Right ventricle myocardium inferior (tissue), 1 donor: ENCODE measurements at regions not wholly inside any gene's neighbourhood (a gene's known extent, or its start where the extent isn't known, plus 50 kb on each side); places are given as distances from the start of the nearest gene placed in this dataset.
A peak's percentile ranks its signal among the peaks of the same experiment; 100 is the strongest.

Source experiments
- ATAC-seq: fragments of 200-7000 bp; cut with Tn5 transposase; one replicate; pipeline ENCODE4 v1.9.1; 2020; ENCODE audit warnings: mild to moderate bottlenecking, moderate library complexity
- DNase-seq: peaks from one replicate; pipeline ENCODE4 v3.0.0; 2021; ENCODE audit errors: missing footprints
- intact Hi-C: fragments of 100-400 bp; cut with DNase I; formaldehyde crosslinking; loops from one replicate; pipeline ENCODE4 v1.11.0; 2022
- donor health status: DM: no; HTN: yes; CAD: no; lungs with severe emphysema.

DNA sequence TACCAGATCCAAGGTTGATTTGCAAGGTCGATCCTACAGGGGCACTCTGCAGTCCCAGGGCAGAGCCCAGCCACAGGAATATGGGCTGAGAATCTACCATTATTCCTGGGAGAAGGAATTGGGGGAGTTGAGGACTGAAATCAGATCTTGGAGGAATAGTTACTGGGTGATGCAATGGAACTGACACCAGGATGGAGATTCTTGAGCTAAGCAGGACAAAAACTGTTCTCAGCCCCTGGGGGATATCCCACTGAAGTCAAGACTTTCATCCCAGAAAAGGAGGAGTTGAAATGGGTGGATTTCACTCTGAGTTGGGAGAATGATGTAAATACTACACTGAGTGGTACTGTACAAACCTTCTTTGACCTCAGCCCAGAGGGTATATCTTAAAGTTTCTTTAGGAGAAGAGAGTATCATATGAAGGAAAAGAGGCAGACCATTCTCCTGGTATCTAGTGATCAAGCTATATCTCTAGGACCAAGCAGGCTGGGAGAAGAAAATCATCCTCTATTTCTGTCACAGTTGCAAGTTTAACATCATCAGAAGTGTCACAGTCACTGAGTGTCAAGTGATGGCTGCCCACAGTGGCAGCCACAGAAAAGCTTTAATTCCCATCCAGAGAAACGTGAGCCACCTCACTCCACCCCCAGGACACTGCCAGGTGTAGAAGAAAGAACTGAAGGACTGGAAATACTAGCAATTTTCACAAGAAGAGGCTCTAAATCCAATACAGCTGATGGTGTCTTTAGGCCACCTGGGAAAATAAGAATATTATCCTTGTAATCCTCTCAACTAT lies 181.9 kb downstream of the NUAK1 start:
- intact Hi-C loops, result no loop called here

DNA sequence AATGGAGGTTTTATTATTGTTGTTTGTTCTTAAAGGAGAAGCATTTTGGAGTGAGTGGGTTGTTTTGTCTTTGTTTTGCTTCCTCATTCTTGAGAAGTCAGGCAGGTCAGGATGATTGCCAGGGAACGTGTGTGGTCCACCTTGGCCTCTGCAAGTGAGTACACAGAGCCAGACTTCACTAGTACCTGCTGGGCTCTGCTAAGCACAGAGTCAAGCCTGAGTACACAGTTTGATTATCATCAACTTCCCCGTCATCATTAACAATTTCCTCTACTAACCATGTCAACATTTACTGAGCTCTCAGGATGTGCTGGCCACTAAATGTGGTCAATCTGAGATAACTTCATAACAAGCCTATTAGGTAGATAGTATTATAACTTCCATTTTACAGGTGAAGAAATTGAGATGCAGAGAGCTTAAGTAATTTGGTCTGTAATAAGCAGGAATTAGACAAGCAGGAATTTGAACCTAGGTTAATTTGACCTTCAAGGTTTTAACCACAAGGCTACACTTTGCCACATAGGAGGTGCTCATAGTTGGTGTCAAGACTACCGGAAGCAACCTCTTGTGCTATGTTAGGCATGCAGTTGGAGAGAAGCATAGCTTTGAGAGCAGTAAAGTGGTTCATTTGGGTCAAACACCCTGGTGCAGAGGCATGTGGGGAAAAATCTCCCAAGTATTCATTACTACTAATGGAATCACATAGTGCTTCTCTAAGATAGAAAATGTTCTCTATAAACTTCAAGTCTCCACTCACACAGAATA lies 178.3 kb downstream of the NUAK1 start:
- intact Hi-C loops, result no loop called here
- ATAC-seq (peak; percentile 66), DNase-seq (no peak)

More for the DNA sequence above, 181.9 kb downstream of the NUAK1 start:
- ATAC-seq, result peak; percentile 17
- no peak for DNase-seq

DNA sequence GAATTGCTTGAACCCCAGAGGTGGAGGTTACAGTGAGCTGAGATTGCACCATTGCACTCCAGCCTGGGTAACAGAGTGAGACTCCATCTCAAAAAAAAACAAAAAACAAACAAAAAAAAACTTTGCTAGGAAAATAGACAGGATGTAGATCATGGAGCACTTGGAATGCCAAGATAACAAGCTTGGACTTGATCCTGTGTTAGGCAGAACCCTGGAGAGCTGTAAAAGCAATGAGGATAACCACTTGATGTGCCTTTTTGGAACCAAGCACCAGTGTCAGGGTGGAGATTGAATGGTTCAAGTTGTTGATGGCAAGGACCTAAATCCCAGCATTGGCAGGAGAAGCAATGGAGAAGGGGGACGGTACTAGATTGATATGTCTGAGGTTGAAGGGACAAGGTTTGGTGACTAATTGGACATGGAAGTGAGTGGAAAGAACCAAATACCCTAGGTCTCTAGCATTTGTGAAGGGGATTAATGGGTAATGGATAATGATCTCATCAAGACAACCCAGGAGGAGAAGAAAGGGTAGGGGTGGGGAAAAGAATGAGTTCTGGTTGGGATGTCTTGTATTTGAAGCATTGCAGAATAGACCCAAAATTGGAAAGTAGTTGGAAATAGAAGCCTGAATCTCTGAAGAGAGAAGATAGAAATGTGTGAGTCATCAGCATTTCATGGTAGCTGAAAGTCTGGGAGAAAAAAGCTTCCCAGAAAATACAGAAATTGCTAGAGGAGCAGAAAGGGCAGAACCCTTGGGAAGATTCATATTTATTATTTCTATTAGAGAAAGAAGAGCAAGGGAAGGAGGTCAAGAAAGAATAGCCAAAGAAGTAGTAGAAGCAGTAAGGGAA lies 176.7 kb downstream of the NUAK1 start:
- intact Hi-C loops, result no loop called here
- DNase-seq, result no peak
- no peak for ATAC-seq

DNA sequence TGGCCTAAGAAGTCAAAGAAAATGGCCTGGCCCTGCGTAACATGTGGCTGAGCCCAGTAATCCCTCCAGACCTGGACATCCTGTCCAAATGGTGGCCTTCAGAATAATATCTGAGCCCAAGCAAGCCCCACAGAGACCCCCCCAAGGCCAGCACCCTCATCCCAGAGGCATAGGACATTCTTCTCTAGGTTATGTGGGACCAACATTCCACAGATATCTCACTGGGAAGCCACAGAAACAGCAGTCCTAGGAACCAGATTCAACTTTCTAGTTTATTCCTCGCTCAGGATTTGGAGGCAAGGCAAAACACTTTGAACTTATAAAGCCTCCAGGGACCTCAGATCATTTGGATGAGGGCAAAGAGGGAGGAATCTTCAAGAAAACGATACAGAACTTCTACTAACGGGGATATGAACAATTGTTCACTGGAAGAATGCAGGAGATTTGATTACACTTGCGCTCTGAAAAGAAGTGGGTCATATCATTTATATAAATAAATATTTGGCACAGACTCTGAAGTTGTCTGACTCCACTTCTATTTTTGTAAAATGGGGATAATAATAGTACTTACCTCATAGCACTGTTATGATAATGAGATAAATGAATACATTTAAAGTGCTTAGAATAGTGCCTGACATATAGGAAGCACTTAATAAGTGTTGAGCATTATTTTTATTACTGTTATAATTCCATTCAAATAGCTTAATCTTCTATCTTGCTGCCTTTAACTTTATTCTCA lies 171.5 kb downstream of the NUAK1 start:
- intact Hi-C loops, result loop anchor here (2.0 to 5.0 kb wide), 2 partner anchors 45 to 170 kb away; no protein-coding TSS in a partner anchor
- no peak for DNase-seq
- peak; percentile 68 for ATAC-seq

DNA sequence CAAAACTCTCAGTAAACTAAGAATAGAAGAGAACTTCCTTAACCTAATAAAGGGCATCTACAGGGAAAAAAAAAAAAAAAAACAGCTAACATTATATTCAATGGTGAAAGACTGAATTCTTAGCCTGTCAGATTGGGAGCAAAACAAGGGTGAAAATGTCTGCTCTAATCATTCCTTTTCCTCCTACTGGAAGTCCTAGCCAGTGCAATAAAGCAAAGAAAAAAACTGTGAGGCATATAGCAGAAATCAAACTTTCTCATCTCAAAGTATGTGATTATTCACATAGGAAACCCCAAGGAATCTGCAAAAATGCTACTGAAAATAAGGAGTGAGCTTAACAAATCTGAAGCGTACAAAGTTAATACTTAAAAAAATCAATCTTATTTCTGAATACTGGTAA lies 170.7 kb downstream of the NUAK1 start:
- DNase-seq (no peak), ATAC-seq (no peak)
- intact Hi-C loops, result loop anchor here (5.0 kb wide), 1 partner anchor 46 kb away; no protein-coding TSS in a partner anchor

DNA sequence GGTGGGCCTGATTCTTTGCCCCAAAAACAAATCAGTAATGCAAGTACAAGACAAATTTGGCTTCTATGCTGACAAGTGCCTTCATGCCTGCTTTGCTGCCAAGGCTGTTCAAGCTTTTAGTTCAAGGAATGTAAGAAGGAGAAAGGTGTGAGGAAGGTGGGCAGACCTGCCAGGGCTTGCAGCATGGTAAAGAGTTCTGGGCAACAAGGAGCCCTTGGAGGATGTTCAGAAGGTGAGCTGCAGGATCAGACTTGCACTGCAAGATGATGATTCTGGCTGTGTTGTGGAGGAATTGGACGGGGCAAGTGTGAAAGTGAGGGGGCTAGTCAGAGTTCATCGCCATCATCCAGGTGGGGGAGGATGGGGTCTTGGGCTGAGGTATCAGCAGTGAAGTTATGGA lies 167.9 kb downstream of the NUAK1 start:
- ATAC-seq (no peak), DNase-seq (no peak)
- intact Hi-C loops, result no loop called here

DNA sequence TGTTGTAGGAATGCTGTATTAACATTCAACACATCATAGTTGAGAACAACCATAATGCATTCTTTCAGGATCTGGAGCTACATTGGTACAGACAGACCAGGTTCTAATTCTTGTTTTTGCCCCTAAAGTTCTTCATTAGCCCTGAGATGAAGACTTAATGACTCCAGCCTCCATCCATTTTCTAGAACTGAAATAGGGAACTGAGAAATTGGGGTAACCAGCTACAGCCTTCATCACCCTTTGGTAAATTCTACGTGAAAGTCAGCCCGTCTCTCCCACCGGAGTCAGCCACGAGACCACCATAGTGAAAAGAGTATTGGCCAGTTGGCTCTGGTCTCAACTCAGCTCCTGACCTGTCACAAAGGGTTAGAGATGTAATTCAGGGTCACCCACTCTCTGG lies 164.0 kb downstream of the NUAK1 start:
- DNase-seq, result no peak
- intact Hi-C loops, result no loop called here
- no peak for ATAC-seq

DNA sequence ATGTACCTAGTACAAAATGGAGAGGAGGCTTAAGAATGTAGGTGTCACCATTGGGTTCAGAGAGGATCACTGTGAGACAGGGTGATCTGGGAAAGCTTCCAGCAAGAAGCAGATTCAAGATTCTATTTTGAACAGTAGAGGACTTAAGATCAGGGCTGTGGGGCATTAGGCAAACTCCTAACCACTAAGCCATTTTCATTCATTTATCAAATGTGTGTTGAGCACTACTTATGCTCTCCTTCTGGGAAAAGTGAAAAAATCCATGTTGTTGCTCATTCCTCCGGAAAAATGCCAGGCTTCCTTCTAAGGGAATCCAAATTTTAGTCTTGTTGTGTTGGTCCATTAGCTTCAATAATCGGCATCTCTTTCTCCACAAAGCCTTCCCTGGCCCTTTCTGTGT lies 163.4 kb downstream of the NUAK1 start:
- no peak for DNase-seq
- intact Hi-C loops, result no loop called here
- ATAC-seq, result no peak

DNA sequence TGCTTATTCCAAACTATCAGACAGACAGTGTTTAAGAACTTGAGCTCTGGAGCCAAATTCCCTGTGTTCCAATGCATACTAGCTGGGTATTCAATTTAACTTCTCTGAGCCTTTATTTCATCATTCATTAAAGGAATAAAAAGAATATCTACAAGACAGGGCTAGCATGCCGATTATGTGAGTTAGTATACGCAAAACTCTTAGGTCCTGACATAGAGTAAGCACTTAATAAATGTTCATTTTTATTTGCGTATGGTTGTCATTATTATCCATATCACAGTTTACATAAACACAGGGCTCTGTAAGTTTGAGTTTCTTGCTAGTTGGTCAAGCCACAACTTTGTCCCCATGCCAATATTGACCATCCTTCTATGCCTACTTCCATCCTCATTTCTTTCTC lies 161.5 kb downstream of the NUAK1 start:
- DNase-seq, result no peak
- ATAC-seq, result no peak
- intact Hi-C loops, result no loop called here

DNA sequence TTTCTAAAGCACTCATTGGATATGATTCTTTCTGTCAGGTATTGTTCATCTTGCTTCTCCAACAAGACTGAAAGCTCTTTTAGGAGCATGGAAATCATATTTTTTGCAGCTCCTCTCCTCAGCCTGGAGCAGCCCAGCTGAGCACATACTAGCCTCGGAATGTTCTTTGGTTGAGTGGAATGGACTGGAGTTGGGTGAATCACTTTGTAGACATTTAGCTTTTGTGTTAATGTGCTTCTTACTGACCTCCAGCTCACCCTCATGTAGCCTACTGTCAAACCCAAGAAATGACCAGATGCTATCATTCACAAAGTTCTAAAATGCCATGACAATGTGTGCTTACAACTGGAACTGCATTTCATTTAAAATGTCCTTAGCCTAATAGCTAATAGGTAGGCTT lies 161.1 kb downstream of the NUAK1 start:
- DNase-seq, result no peak
- intact Hi-C loops, result no loop called here

DNA sequence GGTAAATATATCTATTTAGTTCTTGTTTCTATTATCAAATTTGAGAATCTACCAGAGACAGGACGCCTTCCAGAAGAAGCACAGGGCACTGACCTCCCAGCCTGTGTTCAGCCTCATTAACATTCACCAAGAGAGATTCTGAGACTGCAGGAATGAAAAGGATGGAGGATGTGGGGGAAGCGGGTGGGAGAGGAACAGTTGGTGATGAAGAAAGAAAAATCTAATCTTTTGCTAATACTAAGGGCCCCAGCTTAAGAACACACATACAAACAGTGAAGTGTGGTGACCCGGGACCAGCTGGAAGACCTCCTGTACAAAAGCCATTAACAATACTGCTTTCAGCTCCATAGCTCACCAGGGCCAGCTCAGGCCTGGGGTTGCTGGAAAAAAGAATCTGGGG lies 160.5 kb downstream of the NUAK1 start:
- no peak for ATAC-seq
- intact Hi-C loops, result no loop called here

More for the DNA sequence above, 161.1 kb downstream of the NUAK1 start:
- no peak for ATAC-seq

DNA sequence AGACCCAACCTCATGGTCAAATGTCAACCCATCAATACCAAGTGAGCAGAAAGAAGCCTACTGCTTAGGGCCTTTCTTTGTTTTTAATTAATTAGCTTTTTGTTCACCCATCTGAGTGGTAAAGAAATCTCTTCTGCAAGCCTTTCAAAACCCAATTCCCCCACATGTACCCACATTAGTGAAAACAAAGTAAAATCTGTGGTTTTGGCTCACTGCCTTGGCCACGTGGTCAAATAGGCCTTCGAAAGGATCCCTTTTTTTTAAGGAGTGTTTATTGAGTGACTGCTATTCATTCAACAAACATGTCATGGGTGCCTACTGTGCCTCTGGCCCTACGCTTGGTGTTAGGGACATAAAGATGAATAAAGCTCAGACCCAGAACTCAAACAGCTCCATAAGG lies 160.1 kb downstream of the NUAK1 start:
- intact Hi-C loops, result no loop called here
- DNase-seq (no peak), ATAC-seq (no peak)

More for the DNA sequence above, 160.5 kb downstream of the NUAK1 start:
- DNase-seq, result no peak

DNA sequence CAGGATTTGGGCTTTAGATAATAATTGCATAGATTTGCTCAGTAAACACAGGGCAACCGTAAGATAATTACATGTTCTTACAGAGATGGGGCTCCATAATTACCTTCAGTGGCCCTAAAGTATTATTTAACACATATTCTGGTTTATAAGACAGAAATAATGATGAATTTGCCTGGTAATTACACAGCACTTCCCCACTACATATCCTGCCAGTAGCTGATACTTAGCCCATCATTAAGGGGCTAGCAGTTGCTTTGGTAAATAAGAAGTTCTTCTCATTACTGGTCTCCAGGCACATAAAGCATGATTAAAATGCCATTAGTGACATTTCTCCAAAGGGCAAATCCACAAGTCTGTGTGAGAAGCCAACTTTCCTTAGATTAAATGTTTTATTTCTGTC lies 158.7 kb downstream of the NUAK1 start:
- ATAC-seq, result no peak
- DNase-seq, result no peak
- intact Hi-C loops, result loop anchor here (5.0 kb wide), 2 partner anchors 142 to 157 kb away; partner anchors contain the start of gene NUAK1

DNA sequence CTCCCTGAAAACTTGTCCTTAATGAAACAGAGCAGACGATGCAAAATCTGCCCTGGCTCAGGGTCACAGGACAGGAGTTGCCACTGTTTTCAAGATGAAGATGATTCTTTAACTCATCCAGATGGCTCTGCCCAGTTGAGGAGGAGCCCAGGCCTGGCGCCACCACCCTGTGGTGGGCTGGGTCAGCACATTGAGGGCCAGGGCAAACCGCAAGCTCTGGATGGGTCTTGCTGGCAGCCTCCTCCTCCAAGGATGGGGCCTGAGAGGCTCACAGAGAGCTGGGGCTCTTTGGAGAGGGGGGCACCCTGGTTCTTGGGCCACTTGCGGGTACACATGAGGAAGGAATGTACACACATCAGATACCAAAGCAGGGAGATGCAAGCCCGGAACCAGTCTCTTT lies 158.2 kb downstream of the NUAK1 start:
- peak; percentile 64 for DNase-seq
- intact Hi-C loops, result loop anchor here (5.0 kb wide), 2 partner anchors 142 to 157 kb away; partner anchors contain the start of gene NUAK1
- no peak for ATAC-seq

DNA sequence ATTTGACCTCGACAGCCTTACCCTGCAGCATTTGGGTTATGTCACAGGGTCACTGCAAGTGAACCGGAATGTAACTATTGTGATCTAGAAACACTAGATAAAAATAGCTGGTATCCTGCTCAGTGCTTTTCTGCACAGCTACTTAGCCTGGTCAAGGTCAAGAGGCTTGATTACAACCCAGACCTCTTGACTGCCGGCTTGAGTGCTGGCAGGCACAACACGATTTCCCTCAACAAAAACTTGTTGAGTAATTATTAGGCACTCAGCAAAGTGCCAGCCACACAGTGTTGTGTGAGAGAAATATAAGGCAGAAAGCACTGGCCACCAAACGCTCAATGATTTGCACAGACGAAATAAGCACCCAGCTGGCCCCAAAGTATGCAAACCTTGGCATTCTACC lies 156.7 kb downstream of the NUAK1 start:
- intact Hi-C loops, result loop anchor here (5.0 kb wide), 2 partner anchors 140 to 155 kb away; partner anchors contain the start of gene NUAK1
- DNase-seq, result no peak
- peak; percentile 93 for ATAC-seq

DNA sequence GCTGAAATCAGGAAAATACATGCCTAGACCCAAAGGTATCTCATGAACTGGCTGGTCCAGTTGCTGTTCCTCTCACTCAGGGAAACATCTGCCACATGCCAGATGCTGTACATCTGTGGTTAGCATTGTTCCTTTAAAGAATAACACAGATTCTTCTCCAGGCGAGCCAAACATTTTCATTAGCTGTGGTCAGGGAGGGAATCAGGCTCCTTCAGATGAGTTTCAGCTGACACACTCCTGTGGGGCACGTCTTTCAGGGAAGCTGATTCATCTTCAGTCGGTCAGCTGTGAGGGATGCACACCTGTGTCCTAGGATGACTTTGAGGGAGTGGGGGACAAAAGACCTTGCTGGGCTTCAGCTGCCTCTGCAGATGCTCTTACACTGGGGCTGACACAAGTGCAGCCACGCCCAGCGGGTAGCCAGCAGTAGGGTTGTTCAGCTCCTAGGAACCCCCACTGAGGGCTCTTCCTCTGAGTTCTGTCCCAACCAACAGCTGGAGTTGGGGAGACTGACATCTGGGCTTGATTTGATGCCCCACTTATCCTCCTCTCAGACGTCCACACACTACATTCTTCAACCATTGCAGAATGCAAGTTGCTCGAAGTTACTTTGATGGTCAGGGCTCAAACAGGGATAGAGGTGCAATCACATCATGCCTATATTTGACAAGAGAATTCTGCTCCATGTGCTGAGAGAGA lies 155.0 kb downstream of the NUAK1 start:
- intact Hi-C loops, result loop anchor here (5.0 kb wide), 2 partner anchors 139 to 154 kb away; partner anchors contain the start of gene NUAK1
- no peak for DNase-seq
- ATAC-seq, result no peak

DNA sequence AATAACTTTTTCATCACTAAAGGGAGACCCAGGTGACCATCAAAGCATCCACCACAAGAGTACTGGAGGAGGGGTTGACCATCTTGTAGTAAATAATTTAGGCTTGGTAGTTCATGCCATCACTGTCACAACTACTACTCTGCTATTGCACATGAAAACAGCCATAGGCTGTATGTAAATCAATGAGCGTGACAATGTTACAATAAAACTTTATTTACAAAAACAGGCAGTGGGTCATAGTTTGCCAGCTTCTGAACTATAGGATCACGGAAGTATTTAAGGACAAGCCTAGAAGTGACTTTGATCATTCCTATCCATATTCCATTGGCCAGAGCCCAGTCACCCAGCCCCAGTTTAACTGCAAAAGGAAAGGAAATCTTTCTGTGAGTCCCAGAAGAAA lies 153.4 kb downstream of the NUAK1 start:
- DNase-seq, result no peak
- intact Hi-C loops, result no loop called here
- no peak for ATAC-seq
